ENCODE measurements at regions not wholly inside any gene's neighbourhood (a gene's known extent, or its start where the extent isn't known, plus 50 kb on each side); places are given as distances from the start of the nearest gene placed in this dataset.

DNA sequence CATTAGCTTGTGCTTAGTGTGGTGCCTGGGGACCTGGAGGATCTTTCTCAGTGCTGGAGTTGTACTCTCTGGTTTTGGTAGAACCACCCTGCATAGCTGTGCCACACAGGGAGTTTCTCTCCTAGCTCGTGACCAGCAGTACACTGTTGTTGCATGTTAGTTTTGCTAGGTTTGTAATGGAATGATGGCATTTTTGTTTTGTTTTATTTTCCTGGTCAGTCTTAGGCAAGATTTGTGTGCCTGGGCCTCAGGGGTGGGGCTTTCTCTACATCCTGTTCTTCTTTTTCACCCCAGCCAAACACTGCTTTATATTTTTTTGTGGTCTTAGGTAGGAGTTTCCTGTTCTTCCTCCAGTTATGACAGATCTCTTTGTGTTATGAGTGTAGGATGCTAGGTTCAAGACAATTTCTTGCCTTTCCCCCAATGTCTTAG, 534.5 kb upstream of the KCNMB2 start:
- peak overlapping the region; percentile 28 for H3K27ac Mint-ChIP-seq
- no peaks in the 10 kb centered on the region for H3K27me3 Mint-ChIP-seq (ENCODE audit: low read depth)
- peaks cover 54% of the 10 kb centered on the region for H3K4me1 Mint-ChIP-seq (ENCODE audit: low read depth)
- ATAC-seq (replicated peaks in 1 of 2): peak; percentile 91 to 93
- peaks cover 3 to 18% of the 10 kb centered on the region in 2 donors for H3K9me3 Mint-ChIP-seq
- DNase-seq: peak; percentile 51 to 55
- H3K36me3 Mint-ChIP-seq (ENCODE audit: insufficient read depth in 2 of 2): peaks cover 18 to 30% of the 10 kb centered on the region in 2 donors
- peak overlapping the region; percentile 36 to 40 for H3K4me3 Mint-ChIP-seq

DNA sequence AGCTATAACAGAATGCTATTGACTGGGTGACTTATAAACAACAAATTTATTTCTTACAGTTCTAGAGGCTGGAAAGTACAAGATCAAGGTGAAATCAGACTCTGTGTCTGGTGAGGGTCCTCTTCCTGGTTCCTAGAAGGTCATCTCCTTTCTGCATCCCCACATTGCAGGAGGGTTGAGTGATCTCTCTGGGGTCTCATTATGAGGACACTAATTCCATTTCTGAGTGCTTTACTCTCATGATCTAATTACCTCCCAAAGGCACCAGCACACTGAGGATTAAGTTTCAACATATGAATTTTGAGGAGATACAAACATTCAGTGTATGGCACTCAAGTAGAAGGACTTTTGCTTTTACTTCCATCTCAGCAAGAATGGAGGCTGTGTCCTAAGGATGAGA, 534.1 kb upstream of the KCNMB2 start:
- H3K27ac Mint-ChIP-seq: peak overlapping the region; percentile 28
- ATAC-seq (replicated peaks in 1 of 2): peak; percentile 47 to 54
- peaks cover 50% of the 10 kb centered on the region for H3K4me1 Mint-ChIP-seq (ENCODE audit: low read depth)
- H3K4me3 Mint-ChIP-seq: peak overlapping the region; percentile 36 to 40
- H3K36me3 Mint-ChIP-seq (ENCODE audit: insufficient read depth in 2 of 2): peaks cover 18 to 30% of the 10 kb centered on the region in 2 donors
- peaks cover 3 to 18% of the 10 kb centered on the region in 2 donors for H3K9me3 Mint-ChIP-seq
- no peaks in the 10 kb centered on the region for H3K27me3 Mint-ChIP-seq (ENCODE audit: low read depth)
- DNase-seq: no peak

DNA sequence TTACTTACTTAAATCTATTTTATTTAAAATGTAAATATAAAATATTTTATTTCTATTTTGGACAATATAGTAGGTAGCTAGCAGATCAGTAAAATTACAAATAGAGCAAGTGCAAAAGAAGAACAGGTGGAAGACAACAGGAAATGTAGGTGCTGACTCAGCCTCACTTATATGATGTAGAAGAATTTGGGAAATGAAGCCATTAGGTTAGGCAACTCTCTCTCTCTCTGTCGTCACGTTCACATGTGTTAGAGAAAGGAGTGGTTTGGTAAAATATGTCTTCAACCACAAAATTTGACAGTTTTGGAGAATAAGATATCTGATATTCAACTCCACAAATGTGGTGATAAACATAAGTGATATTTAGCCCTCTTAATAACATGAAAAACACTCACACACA, 532.5 kb upstream of the KCNMB2 start:
- H3K9me3 Mint-ChIP-seq: peaks cover under 1 to 18% of the 10 kb centered on the region in 2 donors
- H3K27me3 Mint-ChIP-seq (ENCODE audit: low read depth): no peaks in the 10 kb centered on the region
- ATAC-seq (replicated peaks in 1 of 2): peak in 1 of 2 donors; percentile 20
- H3K4me3 Mint-ChIP-seq: peak overlapping the region in 1 of 2 donors; percentile 31
- peak overlapping the region; percentile 20 for H3K27ac Mint-ChIP-seq
- H3K36me3 Mint-ChIP-seq (ENCODE audit: insufficient read depth in 2 of 2): peaks cover 18 to 29% of the 10 kb centered on the region in 2 donors
- no peak for DNase-seq
- H3K4me1 Mint-ChIP-seq (ENCODE audit: low read depth): peaks cover 48% of the 10 kb centered on the region

DNA sequence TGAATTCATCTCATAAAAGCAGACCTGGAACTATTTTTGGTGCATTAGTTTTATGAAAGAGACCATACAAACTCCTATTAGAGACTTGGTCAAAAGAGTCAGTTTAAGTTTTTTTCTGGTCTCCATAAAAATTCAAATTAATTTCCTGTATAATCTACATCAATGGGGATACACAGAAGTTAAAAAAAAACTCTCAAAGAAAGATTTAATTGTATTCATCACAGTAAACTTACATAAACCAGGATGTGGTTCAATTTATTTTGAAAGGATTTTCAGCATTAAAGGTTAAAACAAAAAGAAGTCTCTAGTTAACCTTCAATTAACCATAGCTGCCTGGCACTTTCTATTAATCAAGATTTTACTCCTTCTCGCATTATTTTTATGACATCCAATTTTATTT, 530.3 kb upstream of the KCNMB2 start:
- H3K4me1 Mint-ChIP-seq (ENCODE audit: low read depth): peaks cover 48% of the 10 kb centered on the region

DNA sequence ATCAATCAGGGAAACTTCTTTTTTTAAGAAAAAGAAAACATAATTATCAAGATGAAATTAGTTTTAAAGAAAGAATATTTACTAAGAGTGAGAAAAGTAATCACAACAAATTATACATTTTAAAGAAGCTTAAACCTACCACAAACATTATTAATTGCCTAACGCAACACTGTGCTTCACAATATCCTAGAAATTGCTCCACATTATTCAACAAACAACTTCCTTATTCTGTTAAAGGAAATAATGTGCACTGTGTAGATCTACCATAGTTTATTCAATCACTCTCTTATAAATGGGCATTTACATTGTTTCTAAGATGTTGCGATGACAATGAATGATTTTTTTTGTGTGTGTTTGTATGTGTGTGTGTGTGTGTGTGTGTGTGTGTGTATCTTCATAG, 525.9 kb upstream of the KCNMB2 start:
- DNase-seq (no peak), ATAC-seq (replicated peaks in 1 of 2) (no peak)
- Mint-ChIP-seq H3K27ac (no peak overlapping the region), H3K27me3 (ENCODE audit: low read depth) (no peaks in the 10 kb centered on the region), H3K4me3 (no peak overlapping the region), H3K9me3 (no peaks in the 10 kb centered on the region), H3K4me1 (ENCODE audit: low read depth) (peaks cover 9% of the 10 kb centered on the region), H3K36me3 (ENCODE audit: insufficient read depth in 2 of 2) (peaks cover 0 to 2% of the 10 kb centered on the region in 2 donors)

More for the DNA sequence above, 530.3 kb upstream of the KCNMB2 start:
- Mint-ChIP-seq H3K9me3 (peaks cover 0 to 13% of the 10 kb centered on the region in 2 donors), H3K4me3 (no peak overlapping the region), H3K27me3 (ENCODE audit: low read depth) (no peaks in the 10 kb centered on the region), H3K27ac (no peak overlapping the region), H3K36me3 (ENCODE audit: insufficient read depth in 2 of 2) (peaks cover 10 to 14% of the 10 kb centered on the region in 2 donors)
- no peak for DNase-seq
- no peak for ATAC-seq (replicated peaks in 1 of 2)

DNA sequence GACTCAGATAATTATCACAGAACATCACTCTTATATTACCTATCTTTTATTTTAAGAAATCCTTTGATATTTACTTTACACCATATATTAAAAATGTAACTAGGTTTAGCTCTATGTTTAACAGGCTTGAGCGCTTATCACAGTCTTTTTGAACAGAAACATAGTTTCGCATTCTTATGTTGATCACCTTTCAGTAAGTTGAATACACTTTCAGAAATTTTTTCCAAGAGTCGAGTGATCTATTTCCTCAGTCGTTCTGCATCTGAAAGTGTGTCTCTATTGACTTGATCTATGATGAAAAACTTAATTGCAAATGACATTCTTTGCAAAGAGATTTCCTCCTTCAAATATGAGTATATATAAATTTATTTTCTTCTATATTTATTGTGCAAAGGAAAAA, 516.6 kb upstream of the KCNMB2 start:
- no peak overlapping the region for H3K27ac Mint-ChIP-seq
- H3K9me3 Mint-ChIP-seq: peaks cover 0 to 1% of the 10 kb centered on the region in 2 donors
- DNase-seq (no peak), ATAC-seq (replicated peaks in 1 of 2) (no peak)
- H3K27me3 Mint-ChIP-seq (ENCODE audit: low read depth): no peaks in the 10 kb centered on the region
- H3K4me1 Mint-ChIP-seq (ENCODE audit: low read depth): no peaks in the 10 kb centered on the region
- peaks cover 3% of the 10 kb centered on the region in 2 donors for H3K36me3 Mint-ChIP-seq (ENCODE audit: insufficient read depth in 2 of 2)
- H3K4me3 Mint-ChIP-seq: no peak overlapping the region

DNA sequence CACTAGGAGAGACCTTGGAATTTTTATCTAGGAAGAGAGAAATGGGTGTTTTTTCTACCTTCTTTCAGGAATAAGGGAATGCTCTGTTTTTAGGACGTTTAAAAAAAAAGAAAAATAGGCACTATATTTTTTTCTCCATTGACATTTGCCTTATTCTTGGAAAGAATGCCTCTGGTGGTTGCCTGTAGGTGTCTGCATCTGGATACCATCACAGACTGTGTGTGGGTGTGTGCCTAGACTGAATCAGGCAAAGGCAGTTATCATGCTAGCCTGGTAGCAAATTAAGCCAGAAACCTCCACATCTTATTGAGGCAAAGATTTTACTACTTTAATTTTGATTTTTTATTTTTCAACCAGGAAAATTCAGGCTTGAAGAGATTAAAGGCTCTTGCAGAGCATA, 513.6 kb upstream of the KCNMB2 start:
- no peaks in the 10 kb centered on the region for H3K27me3 Mint-ChIP-seq (ENCODE audit: low read depth)
- no peaks in the 10 kb centered on the region for H3K36me3 Mint-ChIP-seq (ENCODE audit: insufficient read depth in 2 of 2)
- H3K27ac Mint-ChIP-seq: no peak overlapping the region
- H3K4me1 Mint-ChIP-seq (ENCODE audit: low read depth): no peaks in the 10 kb centered on the region
- no peak overlapping the region for H3K4me3 Mint-ChIP-seq
- peaks cover 0 to 1% of the 10 kb centered on the region in 2 donors for H3K9me3 Mint-ChIP-seq
- ATAC-seq (replicated peaks in 1 of 2) (no peak), DNase-seq (no peak)

DNA sequence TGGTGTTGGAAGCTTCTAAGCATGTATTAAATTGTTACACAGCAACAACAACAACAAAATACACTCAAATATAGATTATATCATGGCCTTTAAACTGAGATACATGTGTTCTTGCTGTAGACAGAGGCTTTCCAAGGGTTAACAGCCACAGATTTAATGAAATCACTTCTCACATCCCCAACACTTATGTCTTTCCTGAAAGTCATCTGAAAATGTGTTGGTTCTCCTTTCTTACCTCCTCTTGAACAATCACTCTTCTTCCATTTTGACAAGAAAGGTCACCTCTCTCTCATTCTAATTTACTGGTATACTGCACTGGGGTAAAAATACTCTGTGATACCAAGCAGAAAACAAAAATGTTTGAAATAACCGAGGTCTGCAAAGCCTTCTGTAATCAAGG, 507.3 kb upstream of the KCNMB2 start:
- ATAC-seq (replicated peaks in 1 of 2): no peak
- H3K36me3 Mint-ChIP-seq (ENCODE audit: insufficient read depth in 2 of 2): no peaks in the 10 kb centered on the region

DNA sequence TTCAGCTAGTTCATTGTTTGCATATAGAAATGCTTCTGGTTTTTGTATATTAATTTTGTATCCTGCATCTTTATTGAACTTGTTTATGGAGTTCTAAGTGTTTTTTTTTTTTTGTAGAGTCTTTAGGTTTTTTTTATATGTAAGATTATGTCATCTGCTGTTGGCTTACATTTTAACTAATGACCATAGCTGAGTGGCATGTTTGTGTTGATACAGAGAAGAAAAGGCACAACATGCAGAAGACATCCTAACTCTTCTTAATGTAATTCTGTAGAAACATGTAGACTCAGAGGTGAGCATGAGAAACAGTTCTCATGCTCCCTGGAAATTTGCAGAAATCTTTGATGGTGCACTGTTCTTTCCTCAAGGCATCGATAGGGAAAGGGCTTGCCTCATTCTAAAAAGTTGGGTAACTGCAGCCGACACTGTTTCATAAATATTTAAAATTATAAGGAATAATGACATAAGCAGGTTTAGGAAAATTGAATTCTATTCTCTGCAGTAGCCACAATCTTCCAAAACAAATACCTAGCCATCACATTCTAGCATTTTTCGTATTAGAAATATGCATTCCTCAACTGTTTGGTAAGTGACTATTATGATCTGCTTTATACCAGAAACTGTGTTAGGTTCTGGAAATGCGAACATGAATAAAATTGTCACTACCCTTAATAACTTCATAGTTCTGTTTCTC, 499.6 kb upstream of the KCNMB2 start:
- DNase-seq (no peak), ATAC-seq (replicated peaks in 1 of 2) (no peak)
- Mint-ChIP-seq H3K27me3 (ENCODE audit: low read depth) (no peaks in the 10 kb centered on the region), H3K4me3 (no peak overlapping the region), H3K4me1 (ENCODE audit: low read depth) (no peaks in the 10 kb centered on the region), H3K27ac (no peak overlapping the region), H3K9me3 (no peaks in the 10 kb centered on the region), H3K36me3 (ENCODE audit: insufficient read depth in 2 of 2) (peaks cover 0 to 2% of the 10 kb centered on the region in 2 donors)

More for the DNA sequence above, 507.3 kb upstream of the KCNMB2 start:
- Mint-ChIP-seq H3K4me1 (ENCODE audit: low read depth) (no peaks in the 10 kb centered on the region), H3K4me3 (no peak overlapping the region), H3K9me3 (peaks cover 0 to 1% of the 10 kb centered on the region in 2 donors), H3K27me3 (ENCODE audit: low read depth) (no peaks in the 10 kb centered on the region), H3K27ac (no peak overlapping the region)
- DNase-seq: no peak

DNA sequence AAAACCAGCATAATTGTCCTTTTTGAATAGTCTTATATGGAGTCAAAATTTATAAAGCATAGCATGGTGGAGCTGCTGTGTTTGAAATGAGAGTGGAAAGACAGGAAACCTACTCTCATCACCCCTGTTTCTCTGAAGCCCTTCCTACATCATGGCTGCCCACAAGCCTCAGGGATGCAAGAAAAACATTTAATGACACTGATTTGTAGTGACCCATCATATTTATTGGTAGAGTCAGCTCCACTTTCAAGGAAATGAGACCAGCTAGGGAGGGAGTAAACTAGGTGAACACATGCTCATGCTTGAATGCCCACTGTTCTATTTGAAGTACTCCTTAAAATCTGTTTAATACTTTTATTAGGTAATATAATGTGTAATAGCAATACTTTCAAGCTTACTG, 494.3 kb upstream of the KCNMB2 start:
- no peaks in the 10 kb centered on the region for H3K4me1 Mint-ChIP-seq (ENCODE audit: low read depth)
- H3K27me3 Mint-ChIP-seq (ENCODE audit: low read depth): no peaks in the 10 kb centered on the region
- DNase-seq (no peak), ATAC-seq (replicated peaks in 1 of 2) (no peak)
- no peak overlapping the region for H3K27ac Mint-ChIP-seq
- no peak overlapping the region for H3K4me3 Mint-ChIP-seq
- H3K36me3 Mint-ChIP-seq (ENCODE audit: insufficient read depth in 2 of 2): no peaks in the 10 kb centered on the region
- peaks cover 0 to 2% of the 10 kb centered on the region in 2 donors for H3K9me3 Mint-ChIP-seq

DNA sequence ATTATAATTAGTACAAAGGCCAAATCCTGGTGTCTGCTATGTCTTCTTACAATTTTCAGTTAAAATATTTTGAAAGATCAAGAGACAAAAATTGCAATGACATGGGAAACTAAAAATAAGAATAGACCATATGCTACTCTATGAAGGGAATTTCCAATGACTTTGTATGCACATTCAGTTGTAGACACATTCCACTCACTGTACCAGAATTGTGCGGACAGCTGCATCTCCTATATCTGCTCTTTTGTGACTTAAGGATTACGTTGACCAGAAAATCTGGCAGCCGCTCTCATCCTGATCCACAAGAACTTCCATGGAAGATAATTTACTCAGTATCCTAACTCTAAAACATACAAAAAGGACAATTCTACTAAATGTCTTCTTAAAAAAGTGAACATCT, 493.9 kb upstream of the KCNMB2 start:
- Mint-ChIP-seq H3K9me3 (peaks cover 0 to 2% of the 10 kb centered on the region in 2 donors), H3K27me3 (ENCODE audit: low read depth) (no peaks in the 10 kb centered on the region), H3K4me3 (no peak overlapping the region), H3K4me1 (ENCODE audit: low read depth) (no peaks in the 10 kb centered on the region), H3K27ac (no peak overlapping the region), H3K36me3 (ENCODE audit: insufficient read depth in 2 of 2) (no peaks in the 10 kb centered on the region)
- no peak for DNase-seq
- no peak for ATAC-seq (replicated peaks in 1 of 2)

DNA sequence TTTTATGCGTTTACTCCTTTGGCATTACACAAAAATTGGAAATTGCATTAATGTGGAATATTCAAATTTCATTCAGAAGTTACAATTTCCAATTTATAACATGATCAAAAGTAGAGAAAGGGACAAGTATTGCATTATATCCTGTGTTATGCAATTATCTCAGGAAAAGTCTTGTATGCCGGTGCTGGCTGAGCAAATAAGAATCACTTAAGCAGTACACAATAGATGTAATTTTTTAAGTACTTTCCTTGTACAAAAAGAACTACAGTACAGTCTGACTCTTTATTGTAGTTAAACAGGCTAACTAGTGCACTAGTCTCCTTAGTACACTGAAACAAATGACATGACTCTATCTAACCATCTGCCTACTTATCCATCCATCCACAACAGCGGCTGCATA, 493.2 kb upstream of the KCNMB2 start:
- Mint-ChIP-seq H3K27me3 (ENCODE audit: low read depth) (no peaks in the 10 kb centered on the region), H3K27ac (no peak overlapping the region), H3K36me3 (ENCODE audit: insufficient read depth in 2 of 2) (no peaks in the 10 kb centered on the region), H3K4me3 (no peak overlapping the region), H3K4me1 (ENCODE audit: low read depth) (no peaks in the 10 kb centered on the region), H3K9me3 (peaks cover 0 to 2% of the 10 kb centered on the region in 2 donors)
- DNase-seq: no peak
- ATAC-seq (replicated peaks in 1 of 2): no peak

DNA sequence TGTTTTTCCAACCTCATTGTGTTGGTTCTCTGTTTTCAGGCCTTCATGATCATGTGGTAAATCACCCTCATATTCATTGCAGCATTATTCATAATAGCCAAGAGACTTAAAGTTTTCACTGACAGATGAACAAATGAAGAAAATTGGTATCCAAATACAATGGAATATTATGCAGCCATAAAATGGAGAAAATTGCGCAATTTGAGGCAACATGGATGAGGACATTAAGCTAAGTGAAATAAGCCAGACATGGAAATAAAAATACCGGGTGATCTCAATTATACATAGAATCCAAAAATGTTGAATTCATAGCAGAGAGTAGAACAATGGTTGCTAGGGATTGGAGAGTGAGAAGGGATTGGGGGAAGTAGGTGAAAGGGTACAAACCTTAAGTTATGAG, 491.9 kb upstream of the KCNMB2 start:
- peaks cover 0 to 3% of the 10 kb centered on the region in 2 donors for H3K9me3 Mint-ChIP-seq
- no peak overlapping the region for H3K27ac Mint-ChIP-seq
- no peak overlapping the region for H3K4me3 Mint-ChIP-seq
- ATAC-seq (replicated peaks in 1 of 2) (no peak), DNase-seq (no peak)
- no peaks in the 10 kb centered on the region for H3K27me3 Mint-ChIP-seq (ENCODE audit: low read depth)
- no peaks in the 10 kb centered on the region for H3K36me3 Mint-ChIP-seq (ENCODE audit: insufficient read depth in 2 of 2)
- H3K4me1 Mint-ChIP-seq (ENCODE audit: low read depth): peaks cover 8% of the 10 kb centered on the region

DNA sequence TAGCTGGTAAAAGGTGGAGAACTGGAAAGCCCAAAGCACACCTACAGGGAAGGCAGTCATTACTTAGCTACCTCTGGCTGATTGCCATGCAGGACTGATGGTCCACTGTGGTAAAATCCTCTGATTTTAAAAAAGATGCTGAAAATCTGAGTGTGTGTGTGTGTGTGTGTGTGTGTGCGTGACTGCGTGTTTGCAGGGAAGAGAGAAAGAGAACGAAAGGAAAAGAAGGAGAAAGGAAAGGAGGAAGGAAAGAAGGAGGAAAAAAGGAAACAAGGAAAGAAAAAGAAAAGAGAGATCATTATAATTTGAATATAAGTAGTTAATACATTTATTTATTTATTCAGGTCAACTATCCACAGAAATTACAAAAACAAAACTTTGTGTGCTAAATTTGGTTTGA, 488.7 kb upstream of the KCNMB2 start:
- peaks cover 0 to 6% of the 10 kb centered on the region in 2 donors for H3K9me3 Mint-ChIP-seq
- DNase-seq: no peak
- H3K27ac Mint-ChIP-seq: no peak overlapping the region
- H3K4me1 Mint-ChIP-seq (ENCODE audit: low read depth): peaks cover 10% of the 10 kb centered on the region
- ATAC-seq (replicated peaks in 1 of 2): no peak
- H3K27me3 Mint-ChIP-seq (ENCODE audit: low read depth): no peaks in the 10 kb centered on the region
- no peak overlapping the region for H3K4me3 Mint-ChIP-seq
- H3K36me3 Mint-ChIP-seq (ENCODE audit: insufficient read depth in 2 of 2): no peaks in the 10 kb centered on the region

Measured in activated T-cell treated with anti-CD3 and anti-CD28 coated beads, Interleukin-2, amount 50 U/mL, for 72 hours (primary cell).